ENCODE measurements at regions not wholly inside any gene's neighbourhood (a gene's known extent, or its start where the extent isn't known, plus 50 kb on each side); places are given as distances from the start of the nearest gene placed in this dataset.
A peak's percentile ranks its signal among the peaks of the same experiment; 100 is the strongest.
"Not testable (repeated sequence)": the region's sequence is repeated elsewhere in the genome, so short reads cannot be mapped to it uniquely, and the experiment has no call there.

DNA sequence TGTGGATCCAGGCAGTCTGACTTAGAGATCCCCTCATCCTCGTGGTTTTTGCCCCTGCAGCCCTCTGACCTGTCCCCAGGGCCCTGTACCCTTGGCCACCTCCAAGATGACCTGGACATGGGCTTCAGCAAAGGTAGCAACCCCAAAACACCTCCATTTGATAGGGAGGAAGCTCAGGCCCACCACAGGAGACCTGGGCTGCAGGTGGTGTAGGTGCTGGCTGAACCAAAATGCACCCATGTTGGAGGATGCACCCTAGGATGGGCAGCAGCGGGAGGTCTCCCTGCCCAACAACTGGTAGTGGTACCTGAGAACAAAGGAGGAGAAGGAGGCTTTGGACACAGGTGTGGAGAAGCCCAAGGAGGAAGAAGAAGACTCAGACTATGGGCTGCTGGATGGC, 188.7 kb downstream of the ZNF716 start:
- Mint-ChIP-seq H3K27ac (no peak overlapping the region), H3K27me3 (no peaks in the 10 kb centered on the region), H3K4me3 (no peak overlapping the region), H3K4me1 (no peaks in the 10 kb centered on the region), H3K36me3 (no peaks in the 10 kb centered on the region), H3K9me3 (peaks cover 0 to 5% (median 0%) of the 10 kb centered on the region in 3 donors)

DNA sequence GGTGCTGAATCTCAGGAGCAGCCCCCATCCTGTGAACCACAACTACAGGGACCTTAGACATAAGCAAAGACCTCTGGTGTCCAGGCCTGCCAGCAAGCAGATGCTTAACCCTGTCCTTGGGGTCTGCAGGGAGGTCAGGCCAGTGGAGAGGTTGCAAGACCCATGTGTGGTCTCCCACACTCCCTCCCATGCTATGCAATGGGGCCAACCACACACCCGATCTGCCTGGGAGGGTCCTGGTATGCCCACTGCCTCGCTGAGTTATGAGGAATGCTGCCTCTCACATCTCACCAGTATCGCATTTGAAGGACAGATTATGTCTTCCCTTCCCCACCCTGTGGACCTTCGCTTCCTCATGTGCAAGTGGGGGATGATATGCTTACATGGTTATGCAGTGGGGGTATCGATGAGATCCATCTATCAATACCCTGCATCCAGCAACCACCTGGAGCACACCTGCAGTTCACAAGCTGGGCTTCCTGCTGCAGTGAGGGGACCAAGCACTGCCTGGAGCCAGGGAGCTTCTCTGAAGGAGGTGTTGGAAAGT, 191.6 kb downstream of the ZNF716 start:
- no peaks in the 10 kb centered on the region for H3K36me3 Mint-ChIP-seq

DNA sequence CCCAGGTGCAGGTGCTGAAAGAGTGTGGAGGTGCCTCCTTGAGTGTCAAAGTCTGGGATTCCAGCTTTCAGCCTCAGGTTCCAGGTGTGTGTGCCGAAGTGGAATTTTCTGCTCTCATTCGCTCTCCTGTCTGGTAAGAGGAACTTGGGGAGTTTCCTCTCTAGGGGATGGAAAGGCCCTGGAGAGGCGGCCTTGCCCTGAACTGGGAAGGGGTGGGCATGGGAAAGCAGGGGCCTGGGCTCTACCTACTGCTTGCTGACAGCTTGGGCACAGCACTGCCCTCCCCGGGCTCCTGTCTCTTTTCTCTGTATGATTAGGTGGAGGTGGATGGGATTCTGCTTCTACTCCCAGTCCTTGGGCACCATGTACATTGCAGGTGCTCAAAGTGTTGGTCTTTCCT, 192.8 kb downstream of the ZNF716 start:
- Mint-ChIP-seq H3K27ac (no peak overlapping the region), H3K36me3 (no peaks in the 10 kb centered on the region), H3K27me3 (no peaks in the 10 kb centered on the region), H3K9me3 (peaks cover 3 to 6% (median 3%) of the 10 kb centered on the region in 3 donors), H3K4me1 (no peaks in the 10 kb centered on the region), H3K4me3 (no peak overlapping the region)

More for the DNA sequence above, 191.6 kb downstream of the ZNF716 start:
- no peaks in the 10 kb centered on the region for H3K27me3 Mint-ChIP-seq
- H3K4me3 Mint-ChIP-seq: peak overlapping the region in 1 of 4 donors; percentile 56
- H3K4me1 Mint-ChIP-seq: no peaks in the 10 kb centered on the region
- H3K27ac Mint-ChIP-seq: no peak overlapping the region
- H3K9me3 Mint-ChIP-seq: peaks cover 1 to 6% (median 3%) of the 10 kb centered on the region in 3 donors

DNA sequence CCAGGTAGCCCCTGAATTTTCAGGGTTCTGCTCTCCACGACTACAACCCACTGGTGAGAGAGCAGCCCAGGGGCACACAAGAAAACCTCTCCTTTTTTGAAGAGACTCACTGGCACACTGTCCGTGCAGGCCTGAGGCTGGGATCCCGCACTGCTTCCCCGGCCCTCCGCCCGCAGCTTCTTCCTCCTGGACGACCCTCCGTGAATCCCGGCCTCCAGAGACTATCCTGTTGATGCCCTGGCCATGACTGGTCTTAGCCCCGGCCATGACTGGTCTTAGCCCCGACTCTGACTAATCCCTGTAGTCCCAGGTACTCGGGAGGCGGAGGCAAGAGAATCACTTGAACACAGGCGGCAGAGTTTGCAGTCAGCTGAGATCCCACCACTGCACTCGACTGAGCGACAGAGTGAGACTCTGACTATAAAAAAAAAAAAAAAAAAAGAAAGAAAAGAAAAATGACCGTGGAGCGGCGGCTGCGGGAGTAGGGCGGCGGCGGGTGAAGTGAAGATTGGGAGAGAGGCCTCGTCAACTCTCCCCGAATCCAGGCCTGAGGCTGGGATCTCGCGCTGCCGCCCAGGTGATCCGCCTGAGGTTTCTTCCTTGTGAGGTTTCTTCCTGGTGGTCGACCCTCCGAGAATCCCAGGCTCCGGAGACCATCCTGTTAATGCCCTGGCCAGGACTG, 196.4 kb downstream of the ZNF716 start:
- Mint-ChIP-seq H3K4me3 (no peak overlapping the region), H3K9me3 (peaks cover 4 to 7% (median 6%) of the 10 kb centered on the region in 3 donors)

DNA sequence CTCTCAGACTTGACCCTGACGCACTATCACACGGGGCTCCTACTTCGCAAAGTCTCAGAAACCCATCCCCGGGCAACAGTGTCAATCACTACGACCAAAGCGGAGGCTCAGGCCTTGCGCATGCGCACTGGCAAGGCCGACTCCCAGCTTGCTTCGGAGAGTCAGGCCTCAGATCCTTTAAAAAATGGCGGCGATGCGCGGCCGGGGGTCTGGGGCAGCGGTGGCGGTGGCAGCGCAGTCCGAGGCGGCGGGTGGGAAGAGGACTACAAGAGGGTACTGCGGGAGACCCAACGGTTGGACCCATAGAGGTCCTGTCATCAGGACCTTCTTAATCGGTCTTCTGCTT, 196.9 kb downstream of the ZNF716 start:
- Mint-ChIP-seq H3K4me3 (no peak overlapping the region), H3K27ac (no peak overlapping the region), H3K4me1 (no peaks in the 10 kb centered on the region), H3K36me3 (no peaks in the 10 kb centered on the region), H3K9me3 (peaks cover 4 to 8% (median 7%) of the 10 kb centered on the region in 3 donors), H3K27me3 (no peaks in the 10 kb centered on the region)

More for the DNA sequence above, 196.4 kb downstream of the ZNF716 start:
- no peaks in the 10 kb centered on the region for H3K4me1 Mint-ChIP-seq
- no peak overlapping the region for H3K27ac Mint-ChIP-seq
- no peaks in the 10 kb centered on the region for H3K27me3 Mint-ChIP-seq
- no peaks in the 10 kb centered on the region for H3K36me3 Mint-ChIP-seq

DNA sequence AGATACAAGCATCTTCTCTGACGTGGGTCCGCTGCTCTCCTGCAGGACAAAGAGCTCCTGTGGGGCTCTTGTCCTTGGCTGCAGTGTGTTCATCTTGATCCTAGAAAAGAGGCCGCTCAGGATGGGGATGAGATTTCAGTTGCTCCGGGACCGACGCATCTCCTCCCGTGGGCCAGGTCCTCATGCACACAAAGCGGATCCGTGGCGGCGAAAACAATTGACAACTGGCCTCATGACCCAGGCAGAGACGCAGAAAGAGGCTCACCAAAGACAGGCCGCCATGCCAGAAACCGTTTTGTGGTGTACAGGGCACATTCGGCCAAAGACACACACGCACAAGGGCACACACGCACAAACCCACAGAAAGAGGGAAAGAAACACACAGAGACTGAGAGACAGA, 200.4 kb downstream of the ZNF716 start:
- H3K27ac Mint-ChIP-seq, H3K4me1 Mint-ChIP-seq, H3K4me3 Mint-ChIP-seq, H3K36me3 Mint-ChIP-seq, H3K27me3 Mint-ChIP-seq: not testable (repeated sequence)
- H3K9me3 Mint-ChIP-seq: peaks cover 11 to 17% (median 16%) of the 10 kb centered on the region in 3 donors

DNA sequence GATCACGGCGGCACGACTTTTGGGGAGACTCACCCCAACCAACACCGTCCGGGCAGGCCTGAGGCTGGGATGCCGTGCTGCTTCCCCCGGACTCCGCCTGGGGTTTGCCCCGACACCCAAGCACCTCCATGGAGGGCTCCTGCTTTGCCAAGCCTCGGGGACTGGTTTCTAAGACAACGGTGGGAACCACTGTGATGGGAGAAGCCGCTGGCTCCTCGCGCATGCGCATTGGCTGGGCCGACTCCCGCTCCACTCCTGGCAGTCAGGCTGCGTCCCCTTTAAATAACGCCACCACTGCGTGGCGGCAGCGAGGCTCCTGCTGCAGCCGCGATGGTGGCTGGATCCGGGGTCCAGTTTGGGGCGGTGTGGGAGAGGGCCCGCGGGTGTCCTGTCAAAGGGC, 201.0 kb downstream of the ZNF716 start:
- Mint-ChIP-seq H3K36me3 (no peaks in the 10 kb centered on the region), H3K4me3 (no peak overlapping the region), H3K27me3 (no peaks in the 10 kb centered on the region), H3K4me1 (no peaks in the 10 kb centered on the region), H3K27ac (no peak overlapping the region), H3K9me3 (peaks cover 9 to 16% (median 13%) of the 10 kb centered on the region in 3 donors)

DNA sequence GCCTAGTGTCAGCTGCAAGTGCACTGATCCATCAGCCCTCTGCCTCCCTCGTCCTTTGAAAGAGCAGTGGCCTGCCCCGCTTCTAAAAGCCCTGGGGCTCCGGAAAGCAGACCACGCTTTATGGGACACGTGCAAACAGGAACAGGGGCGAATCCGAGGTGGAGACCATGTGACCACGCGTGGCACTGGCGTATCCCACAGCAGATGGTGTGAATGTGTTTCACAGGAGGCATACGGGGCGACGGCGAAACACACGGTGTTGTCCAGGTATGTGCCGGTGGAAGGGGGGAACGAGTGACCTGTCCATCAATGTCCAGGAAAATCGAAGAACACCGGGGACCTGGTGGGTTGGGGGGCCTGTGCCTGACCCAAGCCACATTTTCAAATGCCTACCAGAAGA, 201.6 kb downstream of the ZNF716 start:
- H3K9me3 Mint-ChIP-seq: peaks cover 9 to 16% (median 13%) of the 10 kb centered on the region in 3 donors
- H3K36me3 Mint-ChIP-seq, H3K4me1 Mint-ChIP-seq, H3K27ac Mint-ChIP-seq, H3K27me3 Mint-ChIP-seq: not testable (repeated sequence)
- peak overlapping the region in 1 of 4 donors; percentile 41 for H3K4me3 Mint-ChIP-seq

DNA sequence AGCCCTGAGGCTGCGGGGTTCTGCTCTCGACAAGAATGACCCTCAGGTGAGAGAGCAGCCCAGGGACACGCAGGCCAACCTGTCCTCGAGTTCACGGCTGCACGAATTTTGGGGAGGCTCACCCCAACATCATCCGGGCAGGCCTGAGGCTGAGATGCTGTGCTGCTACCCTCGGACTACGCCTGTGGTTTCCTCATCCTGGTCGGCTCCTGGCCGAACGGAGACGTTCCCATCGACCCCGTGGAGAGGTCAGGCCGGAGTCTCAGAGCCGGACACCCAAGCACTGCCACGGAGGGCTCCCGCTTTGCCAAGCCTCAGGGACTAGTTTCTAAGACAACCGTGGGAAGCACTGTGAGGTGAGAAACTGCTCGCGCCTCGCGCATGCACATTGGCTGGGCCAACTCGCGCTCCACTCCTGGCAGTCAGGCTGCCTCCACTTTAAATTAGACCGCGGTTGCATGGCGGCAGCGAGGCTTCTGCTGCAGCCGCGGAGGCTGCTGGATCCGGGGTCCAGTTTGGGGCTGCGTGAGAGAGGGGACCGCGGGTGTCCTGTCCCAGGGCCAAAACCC, 203.4 kb downstream of the ZNF716 start:
- Mint-ChIP-seq H3K27me3 (no peaks in the 10 kb centered on the region), H3K4me3 (no peak overlapping the region), H3K4me1 (no peaks in the 10 kb centered on the region), H3K9me3 (peaks cover 8 to 17% (median 13%) of the 10 kb centered on the region in 3 donors), H3K36me3 (no peaks in the 10 kb centered on the region), H3K27ac (no peak overlapping the region)

DNA sequence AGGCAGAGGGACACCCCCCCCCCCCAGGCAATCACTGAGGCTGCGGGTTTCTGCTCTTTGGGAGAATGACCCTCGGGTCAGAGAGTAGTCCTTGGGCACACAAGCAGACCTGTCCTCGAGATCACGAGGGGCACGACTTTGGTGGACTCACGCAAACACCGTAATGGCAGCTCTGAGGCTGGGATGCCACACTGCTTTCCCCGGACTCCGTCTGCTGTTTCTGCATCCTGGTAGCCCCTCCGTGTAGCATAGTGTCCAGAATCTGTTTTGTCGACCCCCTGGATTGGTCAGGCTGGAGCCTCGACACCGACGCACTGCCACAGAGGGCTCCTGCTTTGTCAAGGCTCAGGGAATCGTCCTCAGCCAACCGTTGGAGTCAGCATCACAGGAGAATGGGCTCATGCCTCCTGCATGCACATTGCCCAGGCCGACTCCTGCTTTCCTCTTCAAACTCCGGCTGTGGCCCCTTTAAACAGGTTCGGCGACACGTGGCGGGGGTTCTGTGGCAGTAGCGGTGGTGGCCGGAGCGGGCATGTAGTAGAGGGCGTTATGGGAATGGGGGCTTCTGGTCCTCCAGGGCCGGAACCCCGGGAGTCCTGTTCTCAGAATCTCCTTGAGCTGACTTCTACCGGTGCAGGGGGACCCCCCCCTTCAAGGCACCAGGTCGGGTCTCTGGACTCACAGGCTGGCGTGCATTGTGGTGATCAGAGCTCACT, 205.3 kb downstream of the ZNF716 start:
- H3K36me3 Mint-ChIP-seq, H3K27me3 Mint-ChIP-seq, H3K4me3 Mint-ChIP-seq, H3K27ac Mint-ChIP-seq, H3K4me1 Mint-ChIP-seq: not testable (repeated sequence)
- H3K9me3 Mint-ChIP-seq: peaks cover 6 to 26% (median 21%) of the 10 kb centered on the region in 3 donors

DNA sequence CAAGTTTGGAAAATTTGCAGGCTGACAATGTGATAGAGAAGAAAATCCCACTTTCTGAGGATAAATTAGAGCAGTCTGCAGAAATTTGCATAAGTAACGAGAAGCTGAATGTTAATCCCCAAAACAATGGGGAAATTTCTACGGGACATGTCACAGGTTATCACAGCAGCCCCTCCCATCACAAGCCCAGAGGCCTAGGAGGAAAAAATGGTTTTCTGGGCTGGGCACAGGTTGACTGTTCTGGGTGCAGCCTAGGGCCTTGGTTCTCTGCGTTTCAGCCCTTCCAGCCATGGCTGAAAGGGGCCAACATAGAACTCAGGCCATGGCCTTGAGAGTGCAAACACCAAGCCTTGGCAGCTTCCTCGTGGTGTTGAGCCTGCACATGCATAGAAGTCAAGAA, 209.2 kb downstream of the ZNF716 start:
- H3K27me3 Mint-ChIP-seq, H3K36me3 Mint-ChIP-seq, H3K4me3 Mint-ChIP-seq, H3K27ac Mint-ChIP-seq, H3K4me1 Mint-ChIP-seq: not testable (repeated sequence)
- H3K9me3 Mint-ChIP-seq: peaks cover 3 to 13% (median 12%) of the 10 kb centered on the region in 3 donors

DNA sequence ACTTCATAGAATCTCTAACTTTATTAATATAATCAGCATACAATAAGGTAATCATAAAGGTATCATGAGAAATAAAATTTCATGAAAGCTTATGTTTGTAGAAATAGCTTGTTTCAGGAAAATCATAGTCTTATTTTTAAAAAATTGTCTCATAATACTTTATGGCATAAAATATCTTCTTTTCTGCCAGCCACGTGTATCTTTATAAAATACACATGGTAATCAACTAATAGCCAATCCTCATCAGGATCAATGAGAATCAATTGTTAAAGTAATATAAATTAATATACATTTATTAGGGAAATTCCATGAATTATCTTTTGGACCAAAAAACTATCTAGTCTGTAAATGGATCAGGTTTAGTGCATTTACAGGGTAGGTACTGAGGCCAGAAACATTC, 227.0 kb downstream of the ZNF716 start:
- H3K36me3 Mint-ChIP-seq, H3K27me3 Mint-ChIP-seq, H3K27ac Mint-ChIP-seq, H3K4me1 Mint-ChIP-seq, H3K4me3 Mint-ChIP-seq: not testable (repeated sequence)
- peaks cover 6 to 23% (median 8%) of the 10 kb centered on the region in 3 donors for H3K9me3 Mint-ChIP-seq

DNA sequence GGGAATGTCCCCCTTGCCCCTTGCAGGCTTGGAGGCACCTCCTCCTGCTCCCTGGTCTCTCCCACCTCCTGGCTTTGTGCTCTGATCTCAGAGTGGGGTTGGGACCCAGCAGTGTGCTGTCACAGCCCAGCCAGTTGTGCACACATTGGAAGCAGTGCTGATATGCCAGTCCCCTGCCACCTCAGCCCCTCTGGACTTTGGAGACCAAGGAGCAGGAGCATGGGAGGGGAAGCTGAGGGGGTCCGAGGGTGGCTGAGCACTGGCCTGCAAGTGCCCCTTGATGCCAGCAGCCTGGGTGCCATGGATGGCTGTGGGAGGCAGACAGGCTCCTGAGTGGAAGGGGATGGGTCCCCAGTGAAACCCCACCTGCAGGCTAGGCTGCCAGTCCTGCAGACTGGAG, 235.4 kb downstream of the ZNF716 start:
- H3K27me3 Mint-ChIP-seq: no peaks in the 10 kb centered on the region

More for the DNA sequence above, 235.4 kb downstream of the ZNF716 start:
- Mint-ChIP-seq H3K4me1 (no peaks in the 10 kb centered on the region), H3K36me3 (peaks cover 1% of the 10 kb centered on the region), H3K27ac (no peak overlapping the region), H3K9me3 (peaks cover 1 to 4% (median 3%) of the 10 kb centered on the region in 3 donors), H3K4me3 (no peak overlapping the region)

Data from IgD-negative memory B cell (primary cell).